H9 (cell line): ENCODE measurements at regions not wholly inside any gene's neighbourhood (a gene's known extent, or its start where the extent isn't known, plus 50 kb on each side); places are given as distances from the start of the nearest gene placed in this dataset.

Source experiments
- DNase-seq: peaks from one replicate; pipeline ENCODE4 v3.0.0-alpha.2; 2017
- H2AFZ ChIP-seq: one replicate; pipeline ENCODE4 v1.6.1; 2013; ENCODE audit warnings: mild to moderate bottlenecking, low read length, control low read depth, moderate library complexity
- H2AK5ac ChIP-seq: 2 replicates; pipeline ENCODE4 v1.6.1; 2013; ENCODE audit warnings: low read length, control low read depth, mixed read lengths; ENCODE audit not compliant: insufficient read length
- H2BK120ac ChIP-seq: one replicate; pipeline ENCODE4 v1.6.1; 2013; ENCODE audit warnings: low read depth, mild to moderate bottlenecking, low read length, control low read depth, inconsistent platforms; ENCODE audit not compliant: poor library complexity, severe bottlenecking
- H2BK12ac ChIP-seq: 2 replicates; pipeline ENCODE4 v1.6.1; 2013; ENCODE audit warnings: low read length, control low read depth, mixed read lengths, low read depth; ENCODE audit not compliant: insufficient read length
- H2BK15ac ChIP-seq: 2 replicates; pipeline ENCODE4 v1.6.1; 2013; ENCODE audit warnings: low read depth, low read length, control low read depth
- H2BK20ac ChIP-seq: one replicate; pipeline ENCODE4 v1.6.1; 2013; ENCODE audit warnings: low read depth, mild to moderate bottlenecking, low read length, control low read depth, inconsistent platforms; ENCODE audit not compliant: poor library complexity, severe bottlenecking
- H2BK5ac ChIP-seq: 2 replicates; pipeline ENCODE4 v1.6.1; 2013; ENCODE audit warnings: low read length, control low read depth, mixed read lengths; ENCODE audit not compliant: insufficient read length
- H3K14ac ChIP-seq: 2 replicates; pipeline ENCODE4 v1.6.1; 2013; ENCODE audit warnings: low read length, control low read depth; ENCODE audit not compliant: insufficient read depth
- H3K18ac ChIP-seq: 2 replicates; pipeline ENCODE4 v1.6.1; 2013; ENCODE audit warnings: low read depth, mild to moderate bottlenecking, mixed read lengths, low read length, control low read depth; ENCODE audit not compliant: insufficient read length
- H3K23ac ChIP-seq: 2 replicates; pipeline ENCODE4 v1.6.1; 2013; ENCODE audit warnings: low read length, control low read depth, mixed read lengths, low read depth; ENCODE audit not compliant: insufficient read length
- H3K23me2 ChIP-seq: 2 replicates; pipeline ENCODE4 v1.6.1; 2013; ENCODE audit warnings: low read depth, mild to moderate bottlenecking, mixed read lengths, low read length, control low read depth; ENCODE audit not compliant: insufficient read length, poor library complexity, severe bottlenecking
- H3K27ac ChIP-seq: 2 replicates; pipeline ENCODE4 v1.5.1; 2013; ENCODE audit warnings: low read length, control low read depth, mixed read lengths, low read depth; ENCODE audit not compliant: insufficient read length
- H3K27me3 ChIP-seq: 2 replicates; pipeline ENCODE4 v1.6.1; 2013; ENCODE audit warnings: low read length, control low read depth, inconsistent platforms; ENCODE audit not compliant: insufficient read depth
- H3K4ac ChIP-seq: 2 replicates; pipeline ENCODE4 v1.6.1; 2013; ENCODE audit warnings: low read depth, mild to moderate bottlenecking, control low read depth, inconsistent platforms, low read length, moderate library complexity
- H3K4me1 ChIP-seq: 2 replicates; pipeline ENCODE4 v1.6.1; 2013; ENCODE audit warnings: low read length, control low read depth, inconsistent platforms; ENCODE audit not compliant: insufficient read depth
- H3K4me2 ChIP-seq: 2 replicates; pipeline ENCODE4 v1.6.1; 2013; ENCODE audit warnings: low read length, control low read depth, mixed read lengths; ENCODE audit not compliant: insufficient read length, insufficient read depth
- H3K56ac ChIP-seq: 2 replicates; pipeline ENCODE4 v1.6.1; 2013; ENCODE audit warnings: low read depth, mild to moderate bottlenecking, mixed read lengths, low read length, control low read depth; ENCODE audit not compliant: insufficient read length
- H3K79me1 ChIP-seq: 2 replicates; pipeline ENCODE4 v1.6.1; 2013; ENCODE audit warnings: low read depth, mild to moderate bottlenecking, moderate library complexity, low read length, control low read depth, inconsistent platforms; ENCODE audit not compliant: insufficient read depth, poor library complexity, severe bottlenecking
- H3K79me2 ChIP-seq: 2 replicates; pipeline ENCODE4 v1.6.1; 2013; ENCODE audit warnings: low read length, control low read depth, inconsistent platforms; ENCODE audit not compliant: insufficient read depth
- H3K9ac ChIP-seq: 2 replicates; pipeline ENCODE4 v1.6.1; 2013; ENCODE audit warnings: low read length, control low read depth, mixed read lengths; ENCODE audit not compliant: insufficient read length; ENCODE audit errors: extremely low read depth
- H3K9me3 ChIP-seq: one replicate; pipeline ENCODE4 v1.6.1; 2013; ENCODE audit warnings: low read depth, low read length, inconsistent platforms; ENCODE audit not compliant: control insufficient read depth
- H3T11ph ChIP-seq: one replicate; pipeline ENCODE4 v1.6.1; 2013; ENCODE audit warnings: mild to moderate bottlenecking, low read length, control low read depth, inconsistent platforms
- H4K20me1 ChIP-seq: one replicate; pipeline ENCODE4 v1.6.1; 2013; ENCODE audit not compliant: control insufficient read depth, insufficient read length, insufficient read depth
- H4K5ac ChIP-seq: 2 replicates; pipeline ENCODE4 v1.6.1; 2013; ENCODE audit warnings: low read depth, mild to moderate bottlenecking, mixed read lengths, low read length, control low read depth; ENCODE audit not compliant: insufficient read length
- H4K8ac ChIP-seq: replicated peaks from 2 replicates; pipeline ENCODE4 v1.6.1; 2013; ENCODE audit warnings: low read length, control low read depth, mixed read lengths, low read depth; ENCODE audit not compliant: insufficient read length
- H4K91ac ChIP-seq: 2 replicates; pipeline ENCODE4 v1.6.1; 2013; ENCODE audit warnings: low read depth, mild to moderate bottlenecking, moderate library complexity, mixed read lengths, low read length, control low read depth; ENCODE audit not compliant: insufficient read length
- H3K27ac Mint-ChIP-seq, 3 experiments: 2 replicates in 2 of 3; 3 replicates in 1 of 3; pipeline ENCODE4 v1.8.0; 2020 to 2021; ENCODE audit warnings: mixed read lengths in 3 of 3, mild to moderate bottlenecking in 1 of 3, moderate library complexity in 1 of 3
- H3K27me3 Mint-ChIP-seq: 2 replicates; pipeline ENCODE4 v1.8.0; 2021; ENCODE audit warnings: low read depth, mild to moderate bottlenecking, moderate library complexity, mixed read lengths
- H3K36me3 Mint-ChIP-seq, 3 experiments: 2 replicates in 2 of 3; 3 replicates in 1 of 3; pipeline ENCODE4 v1.8.0; 2020 to 2021; ENCODE audit warnings: low read depth in 3 of 3, mixed read lengths in 3 of 3; ENCODE audit not compliant: insufficient read depth in 1 of 3
- H3K4me1 Mint-ChIP-seq, 2 experiments: 2 replicates each; pipeline ENCODE4 v1.8.0; 2020; ENCODE audit warnings: mixed read lengths in 2 of 2
- H3K4me3 Mint-ChIP-seq, 2 experiments: 2 replicates in 1 of 2; 3 replicates in 1 of 2; pipeline ENCODE4 v1.8.0; 2020 to 2021; ENCODE audit warnings: mild to moderate bottlenecking in 2 of 2, mixed read lengths in 2 of 2, moderate library complexity in 1 of 2
- H3K9me3 Mint-ChIP-seq, 2 experiments: 2 replicates in 1 of 2; 3 replicates in 1 of 2; pipeline ENCODE4 v1.8.0; 2020; ENCODE audit warnings: mild to moderate bottlenecking in 2 of 2, mixed read lengths in 2 of 2, moderate library complexity in 1 of 2
- CTCF ChIP-seq: fragments of 200-600 bp; sonication (generic); conservative IDR thresholded peaks from 3 replicates; pipeline ENCODE4 v1.8.0; 2021; ENCODE audit warnings: antibody characterized with exemption, mild to moderate bottlenecking
- WGBS: extraction: QIAGEN DNeasy Blood & Tissue Kit; methylation state at CpG from one replicate; pipeline ENCODE4 v1.1.7; 2013; ENCODE audit warnings: missing lambda C conversion rate, low lambda C conversion rate, mixed read lengths; ENCODE audit not compliant: insufficient read length; ENCODE audit errors: extremely low coverage; 5-methylcytosine and 5-hydroxymethylcytosine counted together

- no peak for DNase-seq
- peaks cover 0 to 4% (median 0%) of the 10 kb centered on the region in 3 experiments; a peak in 2 of 7 replicates for H3K36me3 Mint-ChIP-seq
- no peak overlapping the region for H3K4me2 ChIP-seq
- H3K27ac Mint-ChIP-seq: no peak overlapping the region
- H2BK20ac ChIP-seq: no peak overlapping the region
- no peaks in the 10 kb centered on the region for H3K23me2 ChIP-seq
- H3K27me3 Mint-ChIP-seq: no peaks in the 10 kb centered on the region
- no peak overlapping the region for H3T11ph ChIP-seq
- H2AFZ ChIP-seq: no peak overlapping the region
- H3K18ac ChIP-seq: no peak overlapping the region
- no peak overlapping the region for H2BK12ac ChIP-seq
- WGBS: no CpG with 5 or more reads among the region's 1 CpG
- no peak overlapping the region for H4K5ac ChIP-seq
- H3K14ac ChIP-seq: no peak overlapping the region
- no peaks in the 10 kb centered on the region for H3K4me1 ChIP-seq
- H3K4ac ChIP-seq: no peak overlapping the region
- no peak for TF ChIP-seq CTCF
- H3K27ac ChIP-seq: no peak overlapping the region
- H3K27me3 ChIP-seq: no peaks in the 10 kb centered on the region
- no peak overlapping the region for H3K4me3 Mint-ChIP-seq
- H4K20me1 ChIP-seq: no peaks in the 10 kb centered on the region
- H3K23ac ChIP-seq: no peak overlapping the region
- H4K8ac ChIP-seq: no peak overlapping the region
- H2BK15ac ChIP-seq: no peak overlapping the region
- no peaks in the 10 kb centered on the region for H3K4me1 Mint-ChIP-seq
- no peak overlapping the region for H4K91ac ChIP-seq
- H2BK120ac ChIP-seq: no peak overlapping the region
- H3K9ac ChIP-seq: no peak overlapping the region
- peaks cover 0 to 3% of the 10 kb centered on the region in 2 experiments; a peak in 3 of 5 replicates for H3K9me3 Mint-ChIP-seq
- H3K56ac ChIP-seq: no peak overlapping the region
- no peaks in the 10 kb centered on the region for H3K79me1 ChIP-seq
- no peak overlapping the region for H2BK5ac ChIP-seq
- no peaks in the 10 kb centered on the region for H3K79me2 ChIP-seq
- H3K9me3 ChIP-seq: no peaks in the 10 kb centered on the region
- H2AK5ac ChIP-seq: no peak overlapping the region
Observed at GRCh38 chr14:83646228-83646627, 1883.7 kb upstream of the FLRT2 start.
